ENCODE measurements at regions not wholly inside any gene's neighbourhood (a gene's known extent, or its start where the extent isn't known, plus 50 kb on each side); places are given as distances from the start of the nearest gene placed in this dataset.

- TF ChIP-seq, protein P1, sequence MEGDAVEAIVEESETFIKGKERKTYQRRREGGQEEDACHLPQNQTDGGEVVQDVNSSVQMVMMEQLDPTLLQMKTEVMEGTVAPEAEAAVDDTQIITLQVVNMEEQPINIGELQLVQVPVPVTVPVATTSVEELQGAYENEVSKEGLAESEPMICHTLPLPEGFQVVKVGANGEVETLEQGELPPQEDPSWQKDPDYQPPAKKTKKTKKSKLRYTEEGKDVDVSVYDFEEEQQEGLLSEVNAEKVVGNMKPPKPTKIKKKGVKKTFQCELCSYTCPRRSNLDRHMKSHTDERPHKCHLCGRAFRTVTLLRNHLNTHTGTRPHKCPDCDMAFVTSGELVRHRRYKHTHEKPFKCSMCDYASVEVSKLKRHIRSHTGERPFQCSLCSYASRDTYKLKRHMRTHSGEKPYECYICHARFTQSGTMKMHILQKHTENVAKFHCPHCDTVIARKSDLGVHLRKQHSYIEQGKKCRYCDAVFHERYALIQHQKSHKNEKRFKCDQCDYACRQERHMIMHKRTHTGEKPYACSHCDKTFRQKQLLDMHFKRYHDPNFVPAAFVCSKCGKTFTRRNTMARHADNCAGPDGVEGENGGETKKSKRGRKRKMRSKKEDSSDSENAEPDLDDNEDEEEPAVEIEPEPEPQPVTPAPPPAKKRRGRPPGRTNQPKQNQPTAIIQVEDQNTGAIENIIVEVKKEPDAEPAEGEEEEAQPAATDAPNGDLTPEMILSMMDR (conservative IDR thresholded peaks at IDR 0.05; ENCODE audit: low read length): no peak
- no peak for TF ChIP-seq EZH2phosphoT487 (IDR thresholded peaks at IDR 0.05; ENCODE audit: borderline replicate concordance)
These were observed 217.7 kb upstream of the VEGFC start for GRCh38 chr4:177010418-177010817.

All from Loucy (cell line).